Nephron progenitor cell (in vitro differentiated cells): ENCODE measurements at regions not wholly inside any gene's neighbourhood (a gene's known extent, or its start where the extent isn't known, plus 50 kb on each side); places are given as distances from the start of the nearest gene placed in this dataset.

Experiments used
- DNase-seq: peaks from one replicate; pipeline ENCODE4 v3.0.0; 2021
- H3K27ac Mint-ChIP-seq: 2 replicates; pipeline ENCODE4 v1.8.0; 2021; ENCODE audit warnings: mild to moderate bottlenecking, moderate library complexity, mixed read lengths
- H3K27me3 Mint-ChIP-seq: 2 replicates; pipeline ENCODE4 v1.8.0; 2021; ENCODE audit warnings: mild to moderate bottlenecking, low read depth, mixed read lengths; ENCODE audit not compliant: poor library complexity
- H3K36me3 Mint-ChIP-seq: 2 replicates; pipeline ENCODE4 v1.8.0; 2021; ENCODE audit warnings: low read depth, mixed read lengths
- H3K4me1 Mint-ChIP-seq: 2 replicates; pipeline ENCODE4 v1.8.0; 2021; ENCODE audit warnings: mixed read lengths
- H3K4me3 Mint-ChIP-seq: 2 replicates; pipeline ENCODE4 v1.8.0; 2021; ENCODE audit warnings: mild to moderate bottlenecking, moderate library complexity, mixed read lengths
- H3K9me3 Mint-ChIP-seq: 2 replicates; pipeline ENCODE4 v1.8.0; 2021; ENCODE audit warnings: mild to moderate bottlenecking, moderate library complexity, mixed read lengths
- CTCF ChIP-seq: fragments of 200-600 bp; sonication (generic); IDR thresholded peaks from 2 replicates; pipeline ENCODE4 v1.5.0; 2021; ENCODE audit warnings: antibody characterized with exemption

- Mint-ChIP-seq H3K27me3 (no peaks in the 10 kb centered on the region), H3K4me3 (no peak overlapping the region), H3K4me1 (no peaks in the 10 kb centered on the region), H3K36me3 (no peaks in the 10 kb centered on the region), H3K27ac (no peak overlapping the region), H3K9me3 (no peaks in the 10 kb centered on the region)
- TF ChIP-seq CTCF: no peak
- no peak for DNase-seq
Observed at GRCh38 chr1:190578526-190578925, 100.9 kb upstream of the BRINP3 start.

GRCh38 chr1:190579552-190580193 is 102.0 kb upstream of the BRINP3 start:
- Mint-ChIP-seq H3K36me3 (no peaks in the 10 kb centered on the region), H3K27me3 (no peaks in the 10 kb centered on the region), H3K4me1 (no peaks in the 10 kb centered on the region), H3K27ac (no peak overlapping the region), H3K4me3 (no peak overlapping the region), H3K9me3 (no peaks in the 10 kb centered on the region)
- TF ChIP-seq CTCF: no peak
- no peak for DNase-seq

- DNase-seq: no peak
- H3K4me1 Mint-ChIP-seq: no peaks in the 10 kb centered on the region
- no peaks in the 10 kb centered on the region for H3K27me3 Mint-ChIP-seq
- no peaks in the 10 kb centered on the region for H3K36me3 Mint-ChIP-seq
- no peak for TF ChIP-seq CTCF
- H3K4me3 Mint-ChIP-seq: no peak overlapping the region
- H3K9me3 Mint-ChIP-seq: no peaks in the 10 kb centered on the region
- no peak overlapping the region for H3K27ac Mint-ChIP-seq
Observed at GRCh38 chr1:190583862-190584261, 106.2 kb upstream of the BRINP3 start.

- Mint-ChIP-seq H3K27me3 (no peaks in the 10 kb centered on the region), H3K36me3 (no peaks in the 10 kb centered on the region), H3K27ac (no peak overlapping the region), H3K9me3 (no peaks in the 10 kb centered on the region), H3K4me1 (no peaks in the 10 kb centered on the region), H3K4me3 (no peak overlapping the region)
- no peak for TF ChIP-seq CTCF
- DNase-seq: no peak
Observed at GRCh38 chr1:190588424-190588823, 110.8 kb upstream of the BRINP3 start.

GRCh38 chr1:190595438-190595837 is 117.8 kb upstream of the BRINP3 start:
- Mint-ChIP-seq H3K9me3 (no peaks in the 10 kb centered on the region), H3K4me1 (no peaks in the 10 kb centered on the region), H3K27ac (no peak overlapping the region), H3K27me3 (no peaks in the 10 kb centered on the region), H3K36me3 (no peaks in the 10 kb centered on the region), H3K4me3 (no peak overlapping the region)
- TF ChIP-seq CTCF: no peak
- no peak for DNase-seq

- no peak for DNase-seq
- no peaks in the 10 kb centered on the region for H3K27me3 Mint-ChIP-seq
- H3K4me3 Mint-ChIP-seq: no peak overlapping the region
- TF ChIP-seq CTCF: no peak
- no peaks in the 10 kb centered on the region for H3K4me1 Mint-ChIP-seq
- H3K36me3 Mint-ChIP-seq: no peaks in the 10 kb centered on the region
- no peaks in the 10 kb centered on the region for H3K9me3 Mint-ChIP-seq
- no peak overlapping the region for H3K27ac Mint-ChIP-seq
Observed at GRCh38 chr1:190597294-190597693, 119.6 kb upstream of the BRINP3 start.
